ENCODE measurements at regions not wholly inside any gene's neighbourhood (a gene's known extent, or its start where the extent isn't known, plus 50 kb on each side); places are given as distances from the start of the nearest gene placed in this dataset.

- TF ChIP-seq POLR2AphosphoS5 (IDR thresholded peaks at IDR 0.05; ENCODE audit: low read depth): no peak
- no peak for TF ChIP-seq CTCF (IDR thresholded peaks at IDR 0.05; ENCODE audit: insufficient read depth, low read length)
Measured at GRCh38 chr1:104440011-104440410, 690.3 kb downstream of the AMY1C start.
